Islet of Langerhans (tissue), 1 donor: ENCODE measurements at regions not wholly inside any gene's neighbourhood (a gene's known extent, or its start where the extent isn't known, plus 50 kb on each side); places are given as distances from the start of the nearest gene placed in this dataset.

Experiments
- FAIRE-seq: peaks from one replicate; lab custom pipeline; 2011; peaks lifted over from hg19 to GRCh38; lab: Jason Lieb, UNC

- no peak for FAIRE-seq
Measured at GRCh38 chr9:99555792-99556191, 265.9 kb upstream of the NR4A3 start.

DNA sequence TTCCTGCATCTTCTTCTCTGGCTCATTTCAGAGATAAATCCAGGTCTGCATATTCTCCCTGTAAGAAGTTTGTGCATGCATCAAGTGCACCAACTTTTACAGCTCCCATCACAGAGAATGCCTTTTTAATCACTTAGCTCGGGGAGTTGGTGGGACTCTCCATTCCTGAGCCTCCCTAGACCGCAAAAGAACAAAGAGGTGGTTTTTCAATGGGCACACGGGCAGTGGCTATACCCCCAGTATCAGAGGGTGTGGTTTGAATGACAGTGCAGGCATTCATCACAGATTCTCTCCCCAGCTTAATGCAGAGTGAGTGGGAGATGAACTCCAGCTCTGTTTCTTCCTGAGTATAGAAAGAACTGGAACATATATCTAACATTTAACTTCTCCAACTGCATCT, 264.7 kb upstream of the NR4A3 start:
- FAIRE-seq: no peak

DNA sequence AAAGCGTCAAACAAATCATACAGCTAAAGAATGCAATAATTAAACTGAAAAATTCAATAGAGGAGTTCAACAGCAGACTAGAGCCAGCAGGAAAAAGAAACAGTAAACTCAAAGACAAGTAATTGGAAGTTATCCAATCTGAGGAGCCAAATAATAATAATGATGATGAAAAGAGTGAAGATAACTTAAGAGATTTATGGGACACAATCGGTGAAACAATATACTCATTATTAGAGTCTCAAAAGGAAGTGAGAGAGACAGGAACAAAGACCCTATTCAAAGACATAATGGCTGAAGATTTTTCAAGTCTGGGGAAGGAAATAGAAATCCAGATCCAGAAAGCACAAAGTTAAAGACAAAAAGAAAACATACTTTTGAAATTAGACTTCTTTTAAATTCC, 263.9 kb upstream of the NR4A3 start:
- FAIRE-seq: no peak

- no peak for FAIRE-seq
Measured at GRCh38 chr9:99559776-99560175, 261.9 kb upstream of the NR4A3 start.

- no peak for FAIRE-seq
Measured at GRCh38 chr9:99560561-99560960, 261.1 kb upstream of the NR4A3 start.

GRCh38 chr9:99561509-99561917, 260.2 kb upstream of the NR4A3 start:
- FAIRE-seq: no peak

- FAIRE-seq: no peak
Measured at GRCh38 chr9:99561961-99562565, 259.6 kb upstream of the NR4A3 start.

GRCh38 chr9:99563364-99563763, 258.3 kb upstream of the NR4A3 start:
- FAIRE-seq: no peak

- no peak for FAIRE-seq
Measured at GRCh38 chr9:99565203-99565602, 256.5 kb upstream of the NR4A3 start.

DNA sequence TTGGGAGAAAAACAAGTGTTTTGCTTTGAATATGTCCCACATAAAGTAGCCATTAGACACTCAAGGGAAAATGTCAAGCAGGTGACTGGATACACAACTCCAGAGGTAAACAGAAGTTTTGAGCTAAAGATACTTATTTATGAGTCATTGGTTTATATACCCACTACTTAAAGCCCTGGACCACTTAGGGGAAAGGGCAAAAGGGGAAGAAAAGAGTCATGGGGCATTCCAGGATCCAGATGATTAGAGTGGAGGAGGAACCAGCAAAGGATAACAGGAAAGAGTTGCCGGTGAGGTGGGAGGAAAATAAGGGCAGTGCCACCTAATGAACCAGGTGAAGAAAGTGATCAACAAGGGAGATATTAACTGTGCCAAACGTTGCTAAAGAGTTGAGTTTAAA, 254.2 kb upstream of the NR4A3 start:
- FAIRE-seq: no peak

DNA sequence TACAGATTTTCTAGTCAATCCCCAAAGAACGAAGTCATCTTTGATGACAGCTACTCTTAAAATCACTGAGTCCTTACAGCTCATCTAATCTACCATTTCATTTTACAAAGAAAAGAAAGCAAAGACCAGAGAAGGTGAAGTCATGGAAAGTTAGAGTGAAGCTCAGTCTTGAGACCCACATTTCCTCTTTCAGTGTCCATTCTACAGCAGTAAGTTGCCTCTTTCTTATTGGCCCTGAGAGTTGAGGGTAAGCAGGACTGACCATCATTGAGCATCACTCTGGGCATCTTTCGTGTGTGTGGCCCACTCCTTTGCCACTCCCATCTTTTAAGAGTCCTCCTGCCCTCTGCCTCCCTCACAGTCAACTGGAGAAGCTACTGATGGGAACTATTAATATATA, 251.8 kb upstream of the NR4A3 start:
- FAIRE-seq: no peak

GRCh38 chr9:99572567-99572966, 249.1 kb upstream of the NR4A3 start:
- no peak for FAIRE-seq

- no peak for FAIRE-seq
Measured at GRCh38 chr9:99573085-99573484, 248.6 kb upstream of the NR4A3 start.

GRCh38 chr9:99573886-99574285, 247.8 kb upstream of the NR4A3 start:
- no peak for FAIRE-seq

- no peak for FAIRE-seq
Measured at GRCh38 chr9:99576002-99576401, 245.7 kb upstream of the NR4A3 start.

GRCh38 chr9:99576876-99577275, 244.8 kb upstream of the NR4A3 start:
- no peak for FAIRE-seq

DNA sequence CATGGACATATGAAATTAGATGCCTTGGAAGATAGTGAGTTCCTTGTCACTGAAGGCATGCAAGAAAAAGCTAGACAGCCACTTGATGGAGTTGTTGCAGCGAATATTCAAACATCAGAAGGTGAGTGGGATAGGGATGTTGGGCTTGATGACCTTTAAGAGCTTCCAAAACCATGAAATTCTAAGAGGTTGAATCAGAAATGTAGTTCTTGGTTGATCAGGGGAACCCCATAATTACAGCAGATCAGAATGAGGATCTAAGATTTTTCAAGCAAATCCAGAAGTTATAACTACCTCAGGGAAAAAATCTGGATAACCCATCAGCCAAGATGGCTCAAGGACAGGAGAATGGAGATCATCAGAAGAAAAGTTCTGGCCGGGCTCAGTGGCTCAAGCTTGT, 244.3 kb upstream of the NR4A3 start:
- no peak for FAIRE-seq

DNA sequence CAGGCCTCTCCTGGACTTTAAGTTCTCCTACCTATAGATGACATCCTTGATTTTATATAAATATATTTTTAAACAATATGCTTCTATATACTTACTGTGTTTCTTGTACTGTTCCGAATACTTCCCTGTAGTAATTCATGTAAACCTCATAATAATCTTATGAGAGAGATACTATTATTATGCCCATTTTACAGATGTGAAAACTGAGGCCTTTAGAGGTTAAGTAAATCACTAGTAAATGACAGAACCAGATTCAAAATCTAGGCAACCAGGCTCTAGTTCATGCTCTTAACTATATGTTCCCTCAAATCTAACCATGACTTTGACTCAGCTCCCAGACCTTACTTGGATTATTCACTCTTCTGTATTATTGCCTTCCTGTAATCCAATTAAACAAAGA, 243.0 kb upstream of the NR4A3 start:
- FAIRE-seq: no peak

- no peak for FAIRE-seq
Measured at GRCh38 chr9:99579964-99580363, 241.7 kb upstream of the NR4A3 start.

DNA sequence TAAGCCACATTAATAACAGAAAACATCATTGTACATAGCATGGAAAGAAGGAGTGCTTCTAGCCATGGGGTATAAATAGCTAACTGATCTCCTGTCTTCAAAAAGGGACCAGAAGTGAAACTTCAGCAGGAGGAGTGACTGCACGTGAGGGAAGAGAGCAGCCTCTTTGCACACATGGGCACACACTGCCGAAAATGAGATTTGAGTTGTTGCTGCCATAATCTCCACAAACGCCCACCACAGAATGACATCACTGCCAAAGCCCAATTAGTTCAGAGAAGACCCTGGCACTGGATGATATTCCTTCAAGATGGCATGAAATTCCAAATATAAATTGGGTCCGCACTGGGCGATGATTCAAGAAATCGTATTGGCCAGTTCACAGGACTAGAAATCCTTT, 238.9 kb upstream of the NR4A3 start:
- no peak for FAIRE-seq

GRCh38 chr9:99588299-99588698, 233.4 kb upstream of the NR4A3 start:
- FAIRE-seq: no peak

- no peak for FAIRE-seq
Measured at GRCh38 chr9:99588747-99589146, 232.9 kb upstream of the NR4A3 start.

GRCh38 chr9:99590410-99590809, 231.3 kb upstream of the NR4A3 start:
- FAIRE-seq: no peak

DNA sequence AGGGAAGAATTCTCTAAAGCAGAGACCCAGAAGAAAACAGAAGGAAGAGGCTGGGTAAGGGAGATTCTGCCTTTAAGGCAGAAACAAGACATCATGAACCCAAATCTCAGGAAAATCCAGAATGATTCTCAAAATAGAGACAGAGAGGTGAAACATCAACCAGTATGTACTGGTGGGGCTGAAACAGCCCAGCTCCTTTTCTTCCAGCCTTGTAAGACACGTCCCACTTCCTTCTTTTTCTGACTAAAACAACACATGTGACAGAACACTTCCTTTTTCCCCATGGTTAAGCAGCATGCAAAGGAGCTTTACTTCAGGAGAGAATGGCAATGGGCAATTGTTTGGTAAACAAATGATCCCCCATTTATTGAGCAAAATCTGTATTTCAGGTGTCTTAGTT, 230.8 kb upstream of the NR4A3 start:
- no peak for FAIRE-seq

DNA sequence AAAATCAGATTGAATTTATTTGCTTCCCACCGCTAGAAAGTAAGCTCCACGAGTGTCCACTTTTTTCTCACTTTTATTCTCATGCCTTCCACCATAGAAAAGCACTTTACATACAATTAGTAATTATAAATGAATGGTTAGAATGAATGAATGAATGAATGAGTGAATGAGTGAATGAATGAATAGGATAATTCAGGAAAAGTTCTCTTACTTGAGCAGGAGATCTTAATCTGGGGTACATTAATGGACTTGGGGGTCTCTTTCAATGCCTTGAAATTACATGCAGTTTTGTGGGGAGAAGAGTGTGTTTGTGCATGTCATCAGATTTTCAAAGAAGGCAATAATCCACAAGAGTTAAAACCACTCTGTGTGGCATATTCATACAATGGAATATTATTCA, 229.9 kb upstream of the NR4A3 start:
- no peak for FAIRE-seq
